Endothelial cell (in vitro differentiated cells): ENCODE measurements at regions not wholly inside any gene's neighbourhood (a gene's known extent, or its start where the extent isn't known, plus 50 kb on each side); places are given as distances from the start of the nearest gene placed in this dataset.
"Not testable (repeated sequence)": the region's sequence is repeated elsewhere in the genome, so short reads cannot be mapped to it uniquely, and the experiment has no call there.

Experiments
- DNase-seq: peaks from one replicate; pipeline ENCODE4 v3.0.0; 2021; ENCODE audit warnings: low spot score
- H3K27ac Mint-ChIP-seq: one replicate; pipeline ENCODE4 v1.8.0; 2021; ENCODE audit warnings: mixed read lengths, inconsistent platforms; ENCODE audit not compliant: unreplicated experiment
- H3K27me3 Mint-ChIP-seq: one replicate; pipeline ENCODE4 v1.8.0; 2021; ENCODE audit warnings: mild to moderate bottlenecking, moderate library complexity, mixed read lengths, inconsistent platforms; ENCODE audit not compliant: unreplicated experiment
- H3K36me3 Mint-ChIP-seq: one replicate; pipeline ENCODE4 v1.8.0; 2021; ENCODE audit warnings: mild to moderate bottlenecking, low read depth, mixed read lengths, inconsistent platforms; ENCODE audit not compliant: unreplicated experiment
- H3K4me1 Mint-ChIP-seq: one replicate; pipeline ENCODE4 v1.8.0; 2021; ENCODE audit warnings: mild to moderate bottlenecking, mixed read lengths, inconsistent platforms; ENCODE audit not compliant: unreplicated experiment
- H3K4me3 Mint-ChIP-seq: one replicate; pipeline ENCODE4 v1.8.0; 2021; ENCODE audit warnings: mild to moderate bottlenecking, mixed read lengths, inconsistent platforms; ENCODE audit not compliant: unreplicated experiment
- H3K9me3 Mint-ChIP-seq: one replicate; pipeline ENCODE4 v1.8.0; 2021; ENCODE audit warnings: mixed read lengths, inconsistent platforms; ENCODE audit not compliant: unreplicated experiment
- TF ChIP-seq, protein P1 (sequence below): fragments of 200-600 bp; sonication (generic); IDR thresholded peaks from one replicate; pipeline ENCODE4 v1.5.0; 2021; ENCODE audit warnings: antibody characterized with exemption; ENCODE audit not compliant: unreplicated experiment

DNA sequence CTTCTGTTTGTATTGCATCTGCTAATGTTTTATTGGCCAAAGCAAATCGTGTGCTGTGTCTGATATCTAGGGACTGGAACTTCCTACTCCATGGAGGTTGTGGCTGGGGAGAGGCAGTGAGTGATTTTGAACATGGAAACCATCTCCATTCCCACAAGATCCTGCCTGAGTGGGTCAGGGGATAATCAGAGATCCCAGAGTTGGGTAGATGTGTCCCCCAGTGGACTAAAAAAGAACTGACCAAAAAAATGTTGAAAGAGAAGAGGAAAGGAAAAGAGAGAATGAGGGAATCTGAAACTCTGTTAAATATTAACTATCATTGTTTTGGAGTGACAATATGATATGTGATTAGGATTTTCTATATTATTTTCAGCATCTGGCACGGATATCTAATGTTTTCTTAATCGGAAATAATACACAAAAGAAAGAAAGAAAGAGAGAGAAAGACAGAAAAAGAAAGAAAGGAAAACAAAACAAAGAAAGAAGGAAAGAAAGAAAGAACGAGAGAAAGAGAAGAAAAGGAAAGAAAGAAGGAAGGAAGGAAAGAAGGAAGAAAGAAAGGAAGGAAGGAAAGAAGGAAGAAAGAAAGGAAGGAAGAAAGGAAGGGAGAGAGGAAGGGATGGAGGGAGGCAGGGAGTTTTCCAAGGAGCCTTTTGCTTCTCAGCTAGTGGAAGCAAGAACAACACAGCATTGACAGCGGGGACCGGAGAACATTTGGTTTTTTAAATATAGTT lies 638.5 kb downstream of the CCSER2 start:
- no peaks in the 10 kb centered on the region for H3K4me1 Mint-ChIP-seq
- no peak for DNase-seq
- TF ChIP-seq, protein P1, sequence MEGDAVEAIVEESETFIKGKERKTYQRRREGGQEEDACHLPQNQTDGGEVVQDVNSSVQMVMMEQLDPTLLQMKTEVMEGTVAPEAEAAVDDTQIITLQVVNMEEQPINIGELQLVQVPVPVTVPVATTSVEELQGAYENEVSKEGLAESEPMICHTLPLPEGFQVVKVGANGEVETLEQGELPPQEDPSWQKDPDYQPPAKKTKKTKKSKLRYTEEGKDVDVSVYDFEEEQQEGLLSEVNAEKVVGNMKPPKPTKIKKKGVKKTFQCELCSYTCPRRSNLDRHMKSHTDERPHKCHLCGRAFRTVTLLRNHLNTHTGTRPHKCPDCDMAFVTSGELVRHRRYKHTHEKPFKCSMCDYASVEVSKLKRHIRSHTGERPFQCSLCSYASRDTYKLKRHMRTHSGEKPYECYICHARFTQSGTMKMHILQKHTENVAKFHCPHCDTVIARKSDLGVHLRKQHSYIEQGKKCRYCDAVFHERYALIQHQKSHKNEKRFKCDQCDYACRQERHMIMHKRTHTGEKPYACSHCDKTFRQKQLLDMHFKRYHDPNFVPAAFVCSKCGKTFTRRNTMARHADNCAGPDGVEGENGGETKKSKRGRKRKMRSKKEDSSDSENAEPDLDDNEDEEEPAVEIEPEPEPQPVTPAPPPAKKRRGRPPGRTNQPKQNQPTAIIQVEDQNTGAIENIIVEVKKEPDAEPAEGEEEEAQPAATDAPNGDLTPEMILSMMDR: no peak
- H3K4me3 Mint-ChIP-seq: no peak overlapping the region
- H3K27me3 Mint-ChIP-seq: no peaks in the 10 kb centered on the region
- H3K36me3 Mint-ChIP-seq: no peaks in the 10 kb centered on the region
- H3K9me3 Mint-ChIP-seq: no peaks in the 10 kb centered on the region
- H3K27ac Mint-ChIP-seq: no peak overlapping the region

DNA sequence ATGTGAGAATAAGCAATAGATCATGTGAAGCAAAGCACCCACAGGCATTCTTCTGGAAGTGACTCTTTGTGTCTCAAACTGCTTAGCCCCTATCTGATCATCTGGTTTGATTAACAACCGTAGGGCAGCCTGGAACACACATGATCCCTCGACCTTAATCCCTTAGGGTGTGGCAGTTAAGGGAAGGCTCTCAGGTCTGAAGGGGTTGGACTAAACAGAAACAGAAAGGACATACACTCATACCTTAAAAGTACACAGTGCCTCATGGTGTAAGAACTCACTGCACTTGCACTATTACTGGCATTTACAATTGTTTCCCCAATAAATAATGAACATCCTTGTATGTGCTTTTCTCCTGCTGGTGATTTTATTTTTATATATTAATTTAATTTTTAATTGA lies 640.9 kb downstream of the CCSER2 start:
- H3K4me3 Mint-ChIP-seq, H3K4me1 Mint-ChIP-seq, DNase-seq, H3K9me3 Mint-ChIP-seq, H3K27ac Mint-ChIP-seq, H3K36me3 Mint-ChIP-seq, H3K27me3 Mint-ChIP-seq: not testable (repeated sequence)

DNA sequence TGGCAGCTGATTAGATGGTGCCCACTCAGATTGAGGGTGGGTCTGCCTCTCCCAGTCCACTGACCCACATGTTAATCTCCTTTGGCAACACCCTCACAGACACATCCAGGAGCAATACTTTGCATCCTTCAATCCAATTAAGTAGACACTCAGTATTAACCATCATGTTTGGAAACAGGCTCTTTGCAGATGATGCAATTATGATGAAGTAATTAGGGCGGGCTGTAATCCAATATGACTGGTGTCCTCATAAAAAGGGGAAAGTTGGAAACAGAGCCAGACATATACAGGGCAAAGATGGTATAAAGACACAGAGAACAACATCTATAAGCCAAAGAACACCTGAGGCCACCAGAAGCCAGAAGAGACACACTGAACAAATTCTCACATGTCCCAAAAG lies 658.6 kb downstream of the CCSER2 start:
- DNase-seq: no peak
- H3K36me3 Mint-ChIP-seq: no peaks in the 10 kb centered on the region
- H3K4me3 Mint-ChIP-seq: no peak overlapping the region
- TF ChIP-seq, protein P1: no peak
- no peaks in the 10 kb centered on the region for H3K4me1 Mint-ChIP-seq
- no peak overlapping the region for H3K27ac Mint-ChIP-seq
- H3K9me3 Mint-ChIP-seq: peaks cover 4% of the 10 kb centered on the region
- H3K27me3 Mint-ChIP-seq: no peaks in the 10 kb centered on the region

DNA sequence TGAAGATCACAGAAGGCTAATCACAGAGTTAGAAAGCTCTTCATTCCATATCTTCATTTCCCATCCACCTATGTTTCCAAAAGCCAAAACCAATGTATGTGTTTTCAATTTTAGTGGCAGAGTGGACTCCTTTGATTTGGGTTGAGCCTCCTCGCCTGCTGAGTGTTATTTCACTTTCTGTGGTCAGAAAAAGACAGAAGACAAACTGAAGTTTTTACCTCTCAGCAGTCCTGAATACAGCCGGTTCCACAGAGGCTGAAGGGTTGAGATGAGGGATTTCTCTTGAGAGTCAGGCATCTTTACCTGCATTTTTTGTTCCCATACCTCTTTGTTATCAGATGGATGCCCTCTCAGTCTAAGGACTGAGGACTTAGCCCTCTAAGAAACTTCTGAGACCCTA lies 659.6 kb downstream of the CCSER2 start:
- Mint-ChIP-seq H3K4me3 (no peak overlapping the region), H3K27ac (no peak overlapping the region), H3K4me1 (no peaks in the 10 kb centered on the region), H3K36me3 (no peaks in the 10 kb centered on the region), H3K9me3 (no peaks in the 10 kb centered on the region), H3K27me3 (no peaks in the 10 kb centered on the region)
- TF ChIP-seq, protein P1: no peak
- DNase-seq: no peak

DNA sequence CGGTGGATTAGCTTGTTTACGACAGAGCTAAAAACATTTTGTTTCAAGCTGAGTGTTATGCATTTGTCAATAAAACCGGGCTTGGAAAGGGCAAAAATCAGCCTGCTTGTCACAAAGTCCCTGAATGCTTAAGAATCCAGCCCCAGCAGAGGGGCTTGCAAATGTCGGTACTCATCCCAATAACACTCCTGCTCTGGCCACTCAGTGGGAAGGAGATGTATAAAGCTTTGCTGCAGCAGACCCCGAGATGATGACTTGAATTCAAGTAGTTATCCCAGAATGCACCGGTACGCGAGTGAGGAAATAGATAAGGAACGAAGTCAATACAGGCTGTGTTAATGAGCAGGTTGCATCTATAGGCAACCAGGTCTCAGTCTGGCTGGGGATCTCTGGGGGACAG lies 662.3 kb downstream of the CCSER2 start:
- DNase-seq: no peak
- peaks cover 5% of the 10 kb centered on the region for H3K9me3 Mint-ChIP-seq
- H3K27me3 Mint-ChIP-seq: no peaks in the 10 kb centered on the region
- no peaks in the 10 kb centered on the region for H3K4me1 Mint-ChIP-seq
- H3K4me3 Mint-ChIP-seq: no peak overlapping the region
- no peaks in the 10 kb centered on the region for H3K36me3 Mint-ChIP-seq
- H3K27ac Mint-ChIP-seq: no peak overlapping the region
- TF ChIP-seq, protein P1: no peak
